Cardiac muscle cell (in vitro differentiated cells and primary cell): ENCODE measurements at regions not wholly inside any gene's neighbourhood (a gene's known extent, or its start where the extent isn't known, plus 50 kb on each side); places are given as distances from the start of the nearest gene placed in this dataset.
A peak's percentile ranks its signal among the peaks of the same experiment; 100 is the strongest.

ENCODE experiments used
- DNase-seq, 2 donors: peaks; one replicate each; pipeline versions ENCODE4 v3.0.0 to v3.0.0-alpha.2; 2010 to 2017; ENCODE audit warnings: low read depth in 1 of 2, low spot score in 1 of 2
- H3K27ac ChIP-seq: fragments of 200-600 bp; sonication (generic); 2 replicates; pipeline ENCODE4 v1.5.1; 2016
- H3K27me3 ChIP-seq: fragments of 200-600 bp; sonication (generic); 2 replicates; pipeline ENCODE4 v1.6.0; 2016; ENCODE audit warnings: control low read depth
- H3K36me3 ChIP-seq: fragments of 200-600 bp; sonication (generic); 2 replicates; pipeline ENCODE4 v1.5.1; 2016; ENCODE audit warnings: control low read depth
- H3K4me1 ChIP-seq: fragments of 200-600 bp; sonication (generic); 2 replicates; pipeline ENCODE4 v1.8.1; 2017; ENCODE audit warnings: low read depth, mild to moderate bottlenecking, mixed run types
- H3K4me3 ChIP-seq: fragments of 200-600 bp; sonication (generic); 2 replicates; pipeline ENCODE4 v1.5.1; 2016; ENCODE audit warnings: mild to moderate bottlenecking
- H3K9me3 ChIP-seq: fragments of 200-600 bp; sonication (generic); 2 replicates; pipeline ENCODE4 v1.5.1; 2017; ENCODE audit warnings: low read depth, mild to moderate bottlenecking, control low read depth
- CTCF ChIP-seq: IDR thresholded peaks from 2 replicates; pipeline ENCODE4 v1.5.1; 2012; ENCODE audit warnings: low read depth, mild to moderate bottlenecking, low read length

- no peak overlapping the region for H3K27ac ChIP-seq
- no peaks in the 10 kb centered on the region for H3K36me3 ChIP-seq
- H3K27me3 ChIP-seq: no peaks in the 10 kb centered on the region
- no peaks in the 10 kb centered on the region for H3K9me3 ChIP-seq
- peaks cover 10% of the 10 kb centered on the region for H3K4me1 ChIP-seq
- H3K4me3 ChIP-seq: no peak overlapping the region
- no peak for DNase-seq
- TF ChIP-seq CTCF: no peak
Measured at GRCh38 chr13:76386321-76386720, 499.9 kb downstream of the KCTD12 start.

GRCh38 chr13:76385586-76385985 lies 500.6 kb downstream of the KCTD12 start:
- no peak for DNase-seq
- Histone ChIP-seq H3K4me3 (no peak overlapping the region), H3K27me3 (no peaks in the 10 kb centered on the region), H3K27ac (no peak overlapping the region), H3K36me3 (no peaks in the 10 kb centered on the region), H3K4me1 (peaks cover 10% of the 10 kb centered on the region), H3K9me3 (no peaks in the 10 kb centered on the region)
- no peak for TF ChIP-seq CTCF

- H3K27me3 ChIP-seq: no peaks in the 10 kb centered on the region
- peaks cover 10% of the 10 kb centered on the region for H3K4me1 ChIP-seq
- H3K27ac ChIP-seq: peak overlapping the region; percentile 24
- no peaks in the 10 kb centered on the region for H3K36me3 ChIP-seq
- no peak for TF ChIP-seq CTCF
- H3K9me3 ChIP-seq: no peaks in the 10 kb centered on the region
- H3K4me3 ChIP-seq: no peak overlapping the region
- DNase-seq: peak; percentile 38 to 90
Measured at GRCh38 chr13:76383676-76384461, 502.3 kb downstream of the KCTD12 start.

GRCh38 chr13:76380446-76381065 lies 505.6 kb downstream of the KCTD12 start:
- H3K27ac ChIP-seq: no peak overlapping the region

GRCh38 chr13:76379341-76380105 lies 506.7 kb downstream of the KCTD12 start:
- H3K4me3 ChIP-seq: no peak overlapping the region
- H3K36me3 ChIP-seq: no peaks in the 10 kb centered on the region
- no peak for TF ChIP-seq CTCF
- H3K27me3 ChIP-seq: no peaks in the 10 kb centered on the region
- DNase-seq: no peak
- H3K27ac ChIP-seq: no peak overlapping the region
- H3K4me1 ChIP-seq: peaks cover 10% of the 10 kb centered on the region
- no peaks in the 10 kb centered on the region for H3K9me3 ChIP-seq

More at GRCh38 chr13:76380446-76381065, 505.6 kb downstream of the KCTD12 start:
- no peaks in the 10 kb centered on the region for H3K27me3 ChIP-seq
- H3K4me3 ChIP-seq: no peak overlapping the region
- peak in 1 of 2 donors; percentile 84 for DNase-seq
- no peak for TF ChIP-seq CTCF
- H3K9me3 ChIP-seq: no peaks in the 10 kb centered on the region
- peaks cover 10% of the 10 kb centered on the region for H3K4me1 ChIP-seq
- no peaks in the 10 kb centered on the region for H3K36me3 ChIP-seq
